GM13976 (cell line): ENCODE measurements at regions not wholly inside any gene's neighbourhood (a gene's known extent, or its start where the extent isn't known, plus 50 kb on each side); places are given as distances from the start of the nearest gene placed in this dataset.
"Not testable (repeated sequence)": the region's sequence is repeated elsewhere in the genome, so short reads cannot be mapped to it uniquely, and the experiment has no call there.

Experiments
- DNase-seq: peaks from one replicate; pipeline ENCODE4 v3.0.0; 2012; ENCODE audit warnings: low spot score
- CTCF ChIP-seq: IDR thresholded peaks from 2 replicates; pipeline ENCODE4 v1.5.1; 2012; ENCODE audit warnings: borderline replicate concordance, mild to moderate bottlenecking; ENCODE audit not compliant: insufficient read depth; ENCODE audit errors: extremely low read depth, missing control alignments, control extremely low read depth
- in situ Hi-C: fragments of 300-500 bp; cut with MboI; formaldehyde crosslinking; loops from one replicate; pipeline ENCODE4 v1.12.0; 2022; ENCODE audit warnings: low sequenced_read_pairs, mixed read lengths, inconsistent platforms; ENCODE audit not compliant: unreplicated experiment

GRCh38 chr15:23763021-23763420 lies 75.9 kb upstream of the NDN start:
- no peak for TF ChIP-seq CTCF

DNA sequence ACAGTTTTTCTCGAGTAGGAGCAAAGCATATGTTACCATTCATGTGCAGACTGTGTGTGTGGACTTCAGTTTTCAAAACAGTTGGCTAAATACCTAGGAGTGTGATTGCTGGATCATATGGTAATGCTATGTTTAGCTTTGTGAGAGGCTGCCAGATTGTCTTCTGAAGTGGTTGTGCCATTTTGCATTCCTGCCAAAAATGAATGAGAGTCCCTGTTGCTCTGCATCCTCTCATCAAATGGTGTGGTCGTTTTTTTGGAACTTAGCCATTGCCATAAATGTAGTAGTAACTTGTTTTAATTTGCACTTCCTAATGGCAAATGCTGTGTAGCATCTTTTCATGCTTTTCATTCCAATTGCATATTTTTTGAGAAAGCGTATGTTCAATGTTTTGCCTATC lies 77.2 kb upstream of the NDN start:
- DNase-seq = no peak
- TF ChIP-seq CTCF = no peak
- in situ Hi-C loops = no loop called here

More at GRCh38 chr15:23763021-23763420, 75.9 kb upstream of the NDN start:
- no peak for DNase-seq
- in situ Hi-C loops = no loop called here

DNA sequence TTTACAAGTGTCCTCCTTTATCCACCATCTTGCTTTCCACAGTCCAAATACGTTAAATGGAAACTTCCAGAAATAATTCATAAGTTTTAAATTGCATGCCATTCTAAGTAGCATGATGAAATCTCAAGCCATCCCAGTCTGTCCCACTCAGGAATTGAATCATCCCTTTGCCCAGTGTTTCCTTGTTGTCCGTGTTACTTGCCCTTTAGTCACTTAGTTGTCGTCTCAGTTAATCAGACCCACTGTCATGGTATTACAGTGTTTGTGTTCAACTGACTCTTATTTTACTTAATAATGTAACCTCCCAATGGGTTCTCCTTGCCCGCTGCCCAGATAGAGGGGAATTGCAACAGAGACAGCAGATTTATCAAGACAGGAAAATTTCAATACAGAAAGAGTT lies 77.6 kb upstream of the NDN start:
- no peak for TF ChIP-seq CTCF
- DNase-seq = no peak
- in situ Hi-C loops = no loop called here

GRCh38 chr15:23766779-23767178 lies 79.7 kb upstream of the NDN start:
- in situ Hi-C loops, DNase-seq: not testable (repeated sequence)

GRCh38 chr15:23773093-23773492 lies 86.0 kb upstream of the NDN start:
- DNase-seq = no peak
- no peak for TF ChIP-seq CTCF
- in situ Hi-C loops = no loop called here

GRCh38 chr15:23787346-23788105 lies 100.4 kb upstream of the NDN start:
- no peak for TF ChIP-seq CTCF
- DNase-seq = no peak
- in situ Hi-C loops = no loop called here

DNA sequence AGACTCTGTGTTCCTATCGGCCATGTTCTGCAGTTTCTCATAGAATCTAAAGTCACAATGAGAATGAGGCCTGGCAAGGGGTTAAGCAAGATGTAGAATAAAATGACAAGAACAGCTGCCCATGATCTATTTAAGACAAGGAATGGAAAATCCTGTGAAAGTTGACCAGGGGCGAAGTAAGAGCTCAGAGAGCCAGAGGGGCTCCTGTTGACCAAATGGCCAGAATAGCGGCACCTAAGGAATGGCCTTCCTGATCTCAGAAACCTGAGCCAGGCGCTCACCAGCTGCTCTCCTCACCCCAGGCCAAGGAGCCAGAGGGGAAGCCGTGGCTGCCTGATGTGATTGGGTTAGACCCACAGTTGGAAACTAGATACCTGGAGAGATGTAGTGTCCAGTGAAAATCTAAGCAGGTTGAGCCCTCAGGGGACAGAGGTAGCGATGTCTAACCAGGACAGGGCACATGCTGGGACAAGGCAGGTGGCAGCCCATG lies 106.1 kb upstream of the NDN start:
- no peak for DNase-seq
- in situ Hi-C loops = no loop called here
- TF ChIP-seq CTCF = no peak
